ENCODE measurements at regions not wholly inside any gene's neighbourhood (a gene's known extent, or its start where the extent isn't known, plus 50 kb on each side); places are given as distances from the start of the nearest gene placed in this dataset.

DNA sequence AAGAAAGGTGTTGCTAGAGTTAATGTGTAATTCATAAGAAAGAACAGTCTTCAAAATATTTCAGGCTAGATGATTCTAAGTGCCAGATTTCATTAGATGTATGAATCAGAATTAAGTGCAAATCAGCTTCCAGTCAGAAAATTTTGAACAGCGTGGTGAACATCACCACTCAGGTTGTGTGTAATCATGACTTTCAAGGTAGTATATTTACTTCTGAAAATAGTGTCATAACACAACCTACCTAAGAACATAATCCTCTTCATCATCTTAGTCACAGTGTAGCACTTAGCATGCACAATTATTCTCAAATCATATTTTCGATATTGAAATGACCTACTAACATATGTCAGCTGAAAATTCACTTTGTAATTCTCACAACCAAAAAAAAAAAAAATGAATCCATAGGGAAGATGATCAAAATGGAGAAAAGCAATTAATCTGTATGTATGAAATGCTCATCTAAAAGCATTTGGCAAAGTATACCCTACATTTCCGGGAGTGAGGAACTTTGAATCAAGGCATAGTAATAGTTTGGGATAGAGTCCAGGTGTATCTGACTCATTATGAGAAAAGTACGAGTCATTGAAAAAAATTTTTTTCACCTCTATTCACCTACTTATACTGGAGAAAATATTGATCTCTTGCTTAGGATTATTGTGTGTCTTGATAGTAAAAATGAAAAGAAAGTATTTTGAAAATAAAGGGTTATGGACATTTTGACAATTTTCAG lies 221.8 kb upstream of the CHRM3 start:
- DNase-seq (ENCODE audit: low spot score), result no peak

DNA sequence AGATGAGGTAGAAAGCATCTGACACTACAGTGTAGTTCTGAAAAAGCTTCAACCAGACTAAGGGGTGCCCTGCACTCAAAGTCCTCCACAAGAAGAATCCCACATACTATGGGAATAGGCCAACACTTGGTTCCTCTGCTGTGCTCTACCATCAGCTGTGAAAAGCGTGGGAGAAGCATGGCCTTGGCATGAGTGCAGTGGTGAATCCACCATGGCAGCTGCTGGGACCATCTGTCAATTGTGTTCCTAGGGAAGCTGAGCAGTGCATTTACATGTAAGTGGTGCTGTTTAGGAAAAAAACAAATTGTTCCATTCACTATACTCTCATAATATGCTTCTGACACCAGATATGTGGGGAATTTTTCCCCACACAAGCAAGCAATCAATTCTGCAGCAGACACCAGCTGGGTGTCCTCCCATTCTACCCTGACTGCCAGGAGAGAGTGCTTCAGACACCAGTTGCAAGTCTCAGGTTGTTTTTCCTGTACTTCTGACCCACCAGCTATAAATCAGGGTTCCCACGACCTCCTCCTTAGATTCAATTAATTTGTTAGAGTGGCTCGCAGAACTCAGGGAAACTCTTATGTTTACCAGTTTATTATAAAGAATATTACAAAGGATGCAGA lies 230.8 kb upstream of the CHRM3 start:
- H3K36me3 ChIP-seq, result no peaks in the 10 kb centered on the region
- no peak for DNase-seq (ENCODE audit: low spot score)
- H3K4me1 ChIP-seq, result no peaks in the 10 kb centered on the region
- no peaks in the 10 kb centered on the region for H3K9me3 ChIP-seq
- H3K4me3 ChIP-seq, result no peak overlapping the region
- H3K27me3 ChIP-seq, result no peaks in the 10 kb centered on the region
- TF ChIP-seq, protein P1, sequence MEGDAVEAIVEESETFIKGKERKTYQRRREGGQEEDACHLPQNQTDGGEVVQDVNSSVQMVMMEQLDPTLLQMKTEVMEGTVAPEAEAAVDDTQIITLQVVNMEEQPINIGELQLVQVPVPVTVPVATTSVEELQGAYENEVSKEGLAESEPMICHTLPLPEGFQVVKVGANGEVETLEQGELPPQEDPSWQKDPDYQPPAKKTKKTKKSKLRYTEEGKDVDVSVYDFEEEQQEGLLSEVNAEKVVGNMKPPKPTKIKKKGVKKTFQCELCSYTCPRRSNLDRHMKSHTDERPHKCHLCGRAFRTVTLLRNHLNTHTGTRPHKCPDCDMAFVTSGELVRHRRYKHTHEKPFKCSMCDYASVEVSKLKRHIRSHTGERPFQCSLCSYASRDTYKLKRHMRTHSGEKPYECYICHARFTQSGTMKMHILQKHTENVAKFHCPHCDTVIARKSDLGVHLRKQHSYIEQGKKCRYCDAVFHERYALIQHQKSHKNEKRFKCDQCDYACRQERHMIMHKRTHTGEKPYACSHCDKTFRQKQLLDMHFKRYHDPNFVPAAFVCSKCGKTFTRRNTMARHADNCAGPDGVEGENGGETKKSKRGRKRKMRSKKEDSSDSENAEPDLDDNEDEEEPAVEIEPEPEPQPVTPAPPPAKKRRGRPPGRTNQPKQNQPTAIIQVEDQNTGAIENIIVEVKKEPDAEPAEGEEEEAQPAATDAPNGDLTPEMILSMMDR (IDR thresholded peaks at IDR 0.05), result no peak
- no peak overlapping the region for H3K27ac ChIP-seq

More for the DNA sequence above, 221.8 kb upstream of the CHRM3 start:
- Histone ChIP-seq H3K27me3 (no peaks in the 10 kb centered on the region), H3K36me3 (no peaks in the 10 kb centered on the region), H3K4me3 (no peak overlapping the region), H3K9me3 (peaks cover 0 to 8% of the 10 kb centered on the region in 2 donors), H3K4me1 (no peaks in the 10 kb centered on the region), H3K27ac (no peak overlapping the region)
- TF ChIP-seq, protein P1 (IDR thresholded peaks at IDR 0.05), result no peak

DNA sequence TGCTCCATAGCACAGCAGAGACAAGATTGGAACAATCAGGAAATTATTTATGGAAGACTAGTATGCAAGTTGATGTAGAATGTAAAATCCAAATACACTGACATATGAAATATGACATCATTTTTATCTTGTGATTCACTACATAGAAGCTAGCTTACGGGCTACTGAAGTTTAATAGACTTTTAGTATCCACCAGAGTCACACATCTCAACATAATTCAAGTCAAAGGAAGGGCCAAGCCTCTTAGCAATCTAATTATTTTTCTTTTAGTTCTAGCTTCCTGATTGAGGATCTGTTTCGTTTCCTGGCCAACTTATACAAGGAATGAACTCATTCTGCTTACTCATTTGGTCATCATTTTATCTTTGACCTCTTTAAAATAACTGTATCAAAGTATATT lies 234.4 kb upstream of the CHRM3 start:
- Histone ChIP-seq H3K4me3 (no peak overlapping the region), H3K27ac (no peak overlapping the region), H3K27me3 (no peaks in the 10 kb centered on the region), H3K36me3 (no peaks in the 10 kb centered on the region), H3K4me1 (no peaks in the 10 kb centered on the region), H3K9me3 (no peaks in the 10 kb centered on the region)
- TF ChIP-seq, protein P1 (IDR thresholded peaks at IDR 0.05), result no peak
- no peak for DNase-seq (ENCODE audit: low spot score)

DNA sequence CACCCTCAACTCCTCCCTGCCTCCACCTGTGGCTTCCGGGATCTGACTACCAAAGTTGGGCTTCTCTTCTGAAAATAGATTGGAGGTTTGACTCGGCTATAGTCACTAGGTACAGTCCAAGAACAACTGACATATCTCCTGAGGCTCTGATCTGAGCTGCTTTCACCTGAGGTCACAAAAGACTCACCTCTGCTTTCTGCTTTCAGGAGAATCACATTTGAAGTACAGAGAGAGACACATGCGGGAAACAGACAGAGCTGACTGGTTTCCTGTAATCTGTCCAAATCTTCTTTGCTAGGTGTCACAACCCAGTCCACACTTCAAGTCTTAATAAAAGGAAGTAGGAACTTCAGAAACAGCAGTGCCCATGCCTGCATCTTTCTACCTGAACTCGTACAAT lies 245.4 kb upstream of the CHRM3 start:
- no peaks in the 10 kb centered on the region for H3K27me3 ChIP-seq
- no peak overlapping the region for H3K4me3 ChIP-seq
- no peak for DNase-seq (ENCODE audit: low spot score)
- H3K27ac ChIP-seq, result no peak overlapping the region
- no peaks in the 10 kb centered on the region for H3K36me3 ChIP-seq
- TF ChIP-seq, protein P1 (IDR thresholded peaks at IDR 0.05), result no peak
- no peaks in the 10 kb centered on the region for H3K9me3 ChIP-seq
- no peaks in the 10 kb centered on the region for H3K4me1 ChIP-seq

DNA sequence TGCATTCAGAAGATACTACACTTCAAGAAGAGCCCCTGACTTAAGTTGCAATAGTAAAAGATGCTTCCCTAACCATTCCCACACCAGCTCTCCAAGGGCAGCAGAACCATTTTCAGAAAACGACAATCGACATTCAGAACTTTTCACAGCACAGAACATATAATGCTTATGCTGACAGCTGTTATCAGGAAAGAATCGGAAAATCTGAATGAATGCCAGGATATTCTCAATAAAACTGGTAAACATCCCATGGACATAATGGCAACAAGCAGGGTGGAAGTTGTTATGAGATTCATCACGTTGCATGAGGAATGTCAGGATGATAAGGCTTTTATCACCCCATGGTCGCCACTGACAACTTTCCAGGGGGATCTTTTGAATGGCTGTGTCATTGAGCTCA lies 246.6 kb upstream of the CHRM3 start:
- Histone ChIP-seq H3K4me1 (no peaks in the 10 kb centered on the region), H3K9me3 (no peaks in the 10 kb centered on the region), H3K4me3 (no peak overlapping the region), H3K27me3 (no peaks in the 10 kb centered on the region), H3K27ac (no peak overlapping the region), H3K36me3 (no peaks in the 10 kb centered on the region)
- DNase-seq (ENCODE audit: low spot score), result no peak
- TF ChIP-seq, protein P1 (IDR thresholded peaks at IDR 0.05), result no peak
